ENCODE measurements at regions not wholly inside any gene's neighbourhood (a gene's known extent, or its start where the extent isn't known, plus 50 kb on each side); places are given as distances from the start of the nearest gene placed in this dataset.

- DNase-seq (ENCODE audit: low read depth in 2 of 3, low spot score in 2 of 3) = no peak
These were observed 555.4 kb downstream of the SLITRK6 start for GRCh38 chr13:85243831-85244230.

DNA sequence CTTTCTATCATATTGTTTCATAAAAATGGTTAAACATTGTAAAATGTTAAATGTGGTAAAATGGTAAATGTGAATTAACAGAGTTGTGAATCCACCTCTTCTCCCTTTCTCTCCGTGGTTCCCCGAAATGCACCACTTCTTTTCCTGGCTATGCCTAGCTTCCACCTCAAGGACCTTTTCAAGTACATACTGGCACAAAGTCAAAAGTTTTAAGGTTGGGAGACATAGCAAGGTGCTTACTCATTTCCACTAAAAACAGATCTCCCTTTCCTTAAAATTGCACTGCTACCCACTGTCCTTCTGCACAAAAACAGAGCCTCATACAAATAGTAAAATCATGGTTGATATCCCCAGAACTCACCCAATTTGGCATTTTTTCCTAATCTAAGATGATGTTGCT, 558.2 kb downstream of the SLITRK6 start:
- no peak for DNase-seq (ENCODE audit: low read depth in 2 of 3, low spot score in 2 of 3)

DNA sequence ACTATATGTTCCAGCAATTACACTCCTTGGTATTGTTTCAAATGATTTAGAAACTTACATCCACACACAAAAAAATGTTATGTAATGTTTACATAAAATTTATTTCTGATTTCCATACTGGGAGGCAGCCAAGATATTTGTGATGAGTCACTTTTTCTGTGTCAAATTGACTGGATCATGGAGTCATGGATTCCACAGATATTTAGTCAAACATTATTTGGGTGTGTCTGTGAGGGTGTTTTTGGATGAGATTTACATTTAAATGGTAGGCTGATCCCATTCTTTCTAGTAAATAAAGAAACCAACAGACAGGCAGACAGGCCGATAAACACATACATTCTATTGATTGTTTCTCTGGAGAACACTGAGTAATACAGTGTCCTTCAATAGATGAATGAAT, 562.8 kb downstream of the SLITRK6 start:
- DNase-seq (ENCODE audit: low read depth in 2 of 3, low spot score in 2 of 3) = no peak

GRCh38 chr13:85230691-85231093, 568.5 kb downstream of the SLITRK6 start:
- no peak for DNase-seq (ENCODE audit: low read depth in 2 of 3, low spot score in 2 of 3)

DNA sequence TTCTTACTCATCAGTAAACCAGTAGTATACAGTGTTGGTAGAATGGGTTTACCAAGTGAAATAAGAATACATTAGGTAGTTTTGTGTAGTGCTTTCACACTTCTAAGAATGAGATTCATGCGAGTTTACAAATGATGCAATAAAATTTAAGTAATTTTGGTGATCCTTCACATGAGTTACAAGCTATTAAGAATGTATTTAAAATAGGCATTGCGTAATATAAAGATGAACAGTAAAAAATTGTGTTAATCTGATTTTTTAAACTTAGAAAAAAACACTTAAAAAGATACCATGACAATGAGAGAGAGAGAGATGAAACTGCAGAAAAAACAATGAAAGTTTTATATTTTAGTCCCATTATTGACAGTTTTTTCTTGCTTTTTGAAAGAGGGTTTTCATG, 570.5 kb downstream of the SLITRK6 start:
- no peak for DNase-seq (ENCODE audit: low read depth in 2 of 3, low spot score in 2 of 3)

DNA sequence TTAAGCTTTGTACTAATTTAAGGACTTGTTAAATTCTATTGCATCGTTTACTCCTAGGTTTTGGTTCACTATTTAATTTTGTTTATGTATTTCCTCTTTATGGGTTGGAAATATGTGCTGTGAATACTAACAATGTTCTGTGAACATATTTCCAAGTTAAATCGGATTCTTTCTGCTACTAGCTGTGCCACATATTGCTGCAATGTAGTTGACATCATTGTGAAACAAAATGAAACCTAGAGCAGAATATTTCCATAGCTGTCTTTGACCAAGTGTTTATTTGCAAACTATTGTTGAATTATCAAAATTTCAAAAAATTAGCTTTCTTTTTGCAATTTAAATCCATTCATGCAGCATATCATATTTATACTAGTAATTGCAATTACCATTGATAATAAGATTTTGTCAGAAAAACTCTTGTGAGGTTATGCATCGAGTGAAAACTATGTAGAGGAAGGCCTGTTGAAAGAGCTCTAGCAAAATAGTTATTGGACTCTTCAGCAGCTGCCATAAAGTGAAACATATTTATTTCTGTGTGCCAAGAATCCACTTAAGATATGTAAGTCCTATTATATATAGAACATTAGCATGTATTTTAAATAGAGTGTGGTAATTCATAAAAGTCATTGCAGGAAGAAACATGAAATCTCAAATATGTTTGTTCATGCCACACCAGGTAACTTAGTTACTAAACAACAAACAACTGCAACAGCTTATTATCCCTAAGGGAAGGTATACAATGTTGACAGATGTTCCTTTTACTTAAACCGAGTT, 575.1 kb downstream of the SLITRK6 start:
- DNase-seq (ENCODE audit: low read depth in 2 of 3, low spot score in 2 of 3) = no peak

GRCh38 chr13:85216576-85216975, 582.6 kb downstream of the SLITRK6 start:
- no peak for DNase-seq (ENCODE audit: low read depth in 2 of 3, low spot score in 2 of 3)

DNA sequence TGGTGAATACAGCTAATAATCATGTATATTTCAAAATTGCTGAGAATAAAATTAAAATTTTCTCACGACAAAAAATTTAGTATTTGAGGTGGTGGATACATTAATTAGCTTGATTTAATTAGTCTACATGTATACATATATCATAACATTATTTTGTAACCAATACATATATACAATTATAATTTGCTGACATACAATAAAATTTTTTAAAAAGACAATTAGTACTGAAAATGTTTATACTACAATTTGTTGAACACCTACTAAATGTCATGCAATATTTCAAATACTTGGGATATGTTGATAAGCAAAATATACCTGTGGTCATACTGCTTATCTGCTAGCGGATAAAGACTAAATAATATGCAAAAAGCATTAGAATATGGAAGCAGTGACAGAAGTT, 586.5 kb downstream of the SLITRK6 start:
- DNase-seq (ENCODE audit: low read depth in 2 of 3, low spot score in 2 of 3) = no peak

GRCh38 chr13:85204668-85205344, 594.4 kb downstream of the SLITRK6 start:
- DNase-seq (ENCODE audit: low read depth in 2 of 3, low spot score in 2 of 3) = no peak

DNA sequence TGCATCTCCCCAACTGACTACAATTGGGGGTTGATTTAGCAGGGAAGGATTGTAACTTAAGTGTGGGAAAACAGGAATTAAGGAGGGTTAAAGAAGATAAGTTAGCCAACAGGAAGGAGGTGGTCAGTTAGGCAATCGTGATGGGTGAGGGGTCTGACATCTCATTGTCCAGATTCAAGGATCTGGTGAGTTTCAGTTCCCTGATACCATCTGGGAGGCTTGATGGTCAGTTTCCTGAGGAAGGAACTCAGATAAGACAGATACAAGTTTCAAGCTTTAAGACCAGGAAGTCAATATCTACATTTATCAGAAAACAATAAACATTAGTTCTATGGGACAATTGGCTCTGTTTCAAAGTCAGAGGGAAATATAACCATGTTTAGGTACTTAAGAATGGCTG, 601.8 kb downstream of the SLITRK6 start:
- no peak for DNase-seq (ENCODE audit: low read depth in 2 of 3, low spot score in 2 of 3)

GRCh38 chr13:85194482-85194881, 604.7 kb downstream of the SLITRK6 start:
- DNase-seq (ENCODE audit: low read depth in 2 of 3, low spot score in 2 of 3) = no peak

DNA sequence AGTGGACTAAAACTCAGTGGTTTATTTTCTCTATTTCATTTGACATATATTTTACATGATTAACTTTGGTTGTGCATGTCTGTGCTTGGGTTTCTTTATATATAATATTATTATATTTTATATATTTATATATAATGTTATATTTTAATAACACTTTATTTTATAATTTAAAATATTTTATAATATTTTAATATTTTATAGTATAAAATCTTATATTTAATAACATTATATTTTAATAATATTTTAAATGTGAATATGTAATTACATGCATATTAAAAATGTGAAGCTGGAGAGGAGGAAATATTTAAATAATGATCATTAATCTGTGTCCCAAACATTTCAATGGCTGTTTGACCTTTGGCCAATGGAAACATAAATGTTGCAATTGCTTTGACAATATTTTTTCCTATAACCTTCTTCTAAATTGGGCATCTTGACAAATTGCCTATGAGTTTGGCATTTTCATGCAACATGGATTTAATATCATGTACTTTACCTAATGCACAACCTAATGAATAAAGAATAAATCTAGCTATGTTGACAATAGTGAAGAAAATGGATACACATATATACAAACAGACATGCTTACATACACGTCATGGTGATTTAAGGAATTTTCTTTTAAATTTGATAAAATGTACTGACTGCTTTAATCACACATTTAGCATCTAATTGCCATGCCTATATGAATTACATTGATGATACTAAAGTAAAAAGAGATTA, 607.1 kb downstream of the SLITRK6 start:
- no peak for DNase-seq (ENCODE audit: low read depth in 2 of 3, low spot score in 2 of 3)

- DNase-seq (ENCODE audit: low read depth in 2 of 3, low spot score in 2 of 3) = no peak
These were observed 612.7 kb downstream of the SLITRK6 start for GRCh38 chr13:85186356-85187045.

GRCh38 chr13:85174291-85174690, 624.9 kb downstream of the SLITRK6 start:
- DNase-seq (ENCODE audit: low read depth in 2 of 3, low spot score in 2 of 3) = no peak

GRCh38 chr13:85170372-85170771, 628.8 kb downstream of the SLITRK6 start:
- no peak for DNase-seq (ENCODE audit: low read depth in 2 of 3, low spot score in 2 of 3)

- no peak for DNase-seq (ENCODE audit: low read depth in 2 of 3, low spot score in 2 of 3)
These were observed 632.3 kb downstream of the SLITRK6 start for GRCh38 chr13:85166891-85167290.

GRCh38 chr13:85163063-85163462, 636.2 kb downstream of the SLITRK6 start:
- no peak for DNase-seq (ENCODE audit: low read depth in 2 of 3, low spot score in 2 of 3)

DNA sequence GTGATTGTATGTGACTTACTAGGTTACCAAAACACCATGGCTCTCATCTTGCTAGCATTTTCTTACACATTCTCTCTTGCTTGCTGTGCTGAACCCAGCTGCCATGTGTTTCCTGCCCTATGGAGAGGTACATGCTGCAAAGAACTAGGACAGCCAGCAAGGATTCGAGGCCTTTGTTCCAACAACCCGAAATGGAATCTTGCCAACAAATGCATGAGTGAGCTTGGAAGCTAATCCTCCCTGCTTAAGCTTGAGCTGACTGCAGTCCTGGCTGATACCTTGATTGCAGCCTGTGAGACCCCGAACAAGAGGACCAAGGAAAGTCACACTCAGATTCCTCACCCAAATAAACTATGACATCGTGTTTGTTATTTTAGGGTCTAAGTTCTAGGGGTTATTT, 651.2 kb downstream of the SLITRK6 start:
- DNase-seq (ENCODE audit: low read depth in 2 of 3, low spot score in 2 of 3) = no peak

DNA sequence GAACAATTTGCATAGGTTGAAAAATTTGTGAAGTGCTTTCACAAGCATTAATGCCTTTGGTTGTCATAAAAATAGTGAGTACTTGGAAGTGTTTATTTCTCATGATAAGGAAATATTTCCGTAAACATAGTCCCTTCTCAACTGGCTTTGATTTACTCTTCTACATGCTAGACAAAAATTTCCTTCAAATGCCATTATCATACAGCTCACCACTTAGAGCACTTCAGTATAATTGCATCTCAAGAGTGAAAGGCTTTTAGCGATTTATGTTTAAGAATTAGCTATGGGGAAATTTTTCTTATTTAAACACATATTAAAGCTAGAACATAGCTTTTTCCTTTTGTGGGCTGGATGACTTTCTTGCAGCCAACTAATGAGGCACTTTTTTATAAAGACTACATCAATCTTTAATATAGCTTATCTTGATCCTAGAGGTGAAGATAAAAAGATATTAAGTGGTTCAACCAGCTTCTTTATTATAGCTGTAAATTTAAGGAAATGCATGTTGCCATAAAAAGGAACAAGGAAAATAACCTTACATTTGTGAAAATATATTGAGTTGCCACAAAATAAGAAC, 656.8 kb downstream of the SLITRK6 start:
- DNase-seq (ENCODE audit: low read depth in 2 of 3, low spot score in 2 of 3) = no peak

- DNase-seq (ENCODE audit: low read depth in 2 of 3, low spot score in 2 of 3) = no peak
These were observed 657.8 kb downstream of the SLITRK6 start for GRCh38 chr13:85141401-85141800.

- no peak for DNase-seq (ENCODE audit: low read depth in 2 of 3, low spot score in 2 of 3)
These were observed 659.0 kb downstream of the SLITRK6 start for GRCh38 chr13:85140192-85140591.
